HCT116 (cell line): ENCODE measurements at regions not wholly inside any gene's neighbourhood (a gene's known extent, or its start where the extent isn't known, plus 50 kb on each side); places are given as distances from the start of the nearest gene placed in this dataset.

Source experiments
- CBX3 ChIP-seq: IDR thresholded peaks from 2 replicates; pipeline ENCODE4 v1.6.1; 2012; ENCODE audit warnings: low read depth
- CEBPB ChIP-seq: IDR thresholded peaks from 2 replicates; pipeline ENCODE4 v1.6.1; 2012; ENCODE audit warnings: low read depth
- EGR1 ChIP-seq: IDR thresholded peaks from 2 replicates; pipeline ENCODE4 v1.6.1; 2012; ENCODE audit warnings: low read depth
- EZH2 ChIP-seq: fragments of 200-600 bp; sonication (generic); IDR thresholded peaks from 2 replicates; pipeline ENCODE4 v1.6.1; 2017; ENCODE audit warnings: antibody characterized with exemption, mixed run types
- EZH2phosphoT487 ChIP-seq: fragments of 200-600 bp; IDR thresholded peaks from 2 replicates; pipeline ENCODE4 v1.6.1; 2018; ENCODE audit warnings: antibody characterized with exemption, borderline replicate concordance
- POLR2A ChIP-seq: IDR thresholded peaks from 2 replicates; pipeline ENCODE4 v1.7.0; 2011; ENCODE audit warnings: borderline replicate concordance; ENCODE audit not compliant: insufficient read depth, insufficient read length; ENCODE audit errors: extremely low read depth
- POLR2AphosphoS5 ChIP-seq: IDR thresholded peaks from 2 replicates; pipeline ENCODE4 v1.6.1; 2011; ENCODE audit warnings: mild to moderate bottlenecking, low read depth, low read length, moderate library complexity
- RAD21 ChIP-seq: IDR thresholded peaks from 2 replicates; pipeline ENCODE4 v1.6.1; 2012; ENCODE audit warnings: low read depth, mild to moderate bottlenecking
- ZFX ChIP-seq: fragments of 450-650 bp; IDR thresholded peaks from 2 replicates; pipeline ENCODE4 v1.6.1; 2017
- TF ChIP-seq, protein P1 (sequence below): IDR thresholded peaks from 2 replicates; pipeline ENCODE4 v1.6.1; 2012
- TF ChIP-seq, protein P2 (sequence below), 3 experiments: fragments of 200-600 bp in 1 of 3; sonication (generic) in 1 of 3; IDR thresholded peaks in 2 of 3; conservative IDR thresholded peaks in 1 of 3; 2 replicates each; pipeline ENCODE4 v1.5.1; 2012 to 2017; ENCODE audit warnings: low read depth in 2 of 3, low read length in 2 of 3, antibody characterized with exemption in 1 of 3, borderline replicate concordance in 1 of 3, control low read depth in 1 of 3, mild to moderate bottlenecking in 1 of 3, mixed read lengths in 1 of 3, mixed run types in 1 of 3, moderate library complexity in 1 of 3; ENCODE audit not compliant: insufficient read depth in 1 of 3
- TF ChIP-seq, protein P3 (sequence below): IDR thresholded peaks from 2 replicates; pipeline ENCODE4 v1.6.1; 2011; ENCODE audit warnings: mild to moderate bottlenecking, low read length, moderate library complexity; ENCODE audit not compliant: insufficient replicate concordance; ENCODE audit errors: extremely low read depth
- TF ChIP-seq, protein P4 (sequence below): IDR thresholded peaks from 2 replicates; pipeline ENCODE4 v1.6.1; 2012; ENCODE audit warnings: low read depth

DNA sequence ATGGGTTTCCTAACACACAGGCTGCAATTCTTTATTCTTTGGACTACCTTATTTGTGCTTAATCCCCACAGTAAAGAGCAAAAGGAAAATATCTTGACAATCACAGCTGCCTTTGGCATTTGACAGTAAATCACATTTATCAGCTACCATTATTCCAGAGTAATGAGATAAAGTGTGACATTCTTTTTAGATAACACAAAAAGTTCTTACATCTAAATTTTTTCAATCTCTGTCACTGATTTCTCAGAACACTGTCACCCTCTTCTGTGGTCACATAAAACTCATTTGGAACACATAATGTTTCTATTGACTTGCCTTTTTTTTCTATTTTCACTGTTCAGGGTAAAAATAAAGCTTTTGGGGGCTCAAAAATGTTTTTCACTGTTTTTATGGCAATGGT, 484.6 kb downstream of the LTN1 start:
- TF ChIP-seq, protein P1, sequence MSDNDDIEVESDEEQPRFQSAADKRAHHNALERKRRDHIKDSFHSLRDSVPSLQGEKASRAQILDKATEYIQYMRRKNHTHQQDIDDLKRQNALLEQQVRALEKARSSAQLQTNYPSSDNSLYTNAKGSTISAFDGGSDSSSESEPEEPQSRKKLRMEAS = no peak
- TF ChIP-seq, protein P2, sequence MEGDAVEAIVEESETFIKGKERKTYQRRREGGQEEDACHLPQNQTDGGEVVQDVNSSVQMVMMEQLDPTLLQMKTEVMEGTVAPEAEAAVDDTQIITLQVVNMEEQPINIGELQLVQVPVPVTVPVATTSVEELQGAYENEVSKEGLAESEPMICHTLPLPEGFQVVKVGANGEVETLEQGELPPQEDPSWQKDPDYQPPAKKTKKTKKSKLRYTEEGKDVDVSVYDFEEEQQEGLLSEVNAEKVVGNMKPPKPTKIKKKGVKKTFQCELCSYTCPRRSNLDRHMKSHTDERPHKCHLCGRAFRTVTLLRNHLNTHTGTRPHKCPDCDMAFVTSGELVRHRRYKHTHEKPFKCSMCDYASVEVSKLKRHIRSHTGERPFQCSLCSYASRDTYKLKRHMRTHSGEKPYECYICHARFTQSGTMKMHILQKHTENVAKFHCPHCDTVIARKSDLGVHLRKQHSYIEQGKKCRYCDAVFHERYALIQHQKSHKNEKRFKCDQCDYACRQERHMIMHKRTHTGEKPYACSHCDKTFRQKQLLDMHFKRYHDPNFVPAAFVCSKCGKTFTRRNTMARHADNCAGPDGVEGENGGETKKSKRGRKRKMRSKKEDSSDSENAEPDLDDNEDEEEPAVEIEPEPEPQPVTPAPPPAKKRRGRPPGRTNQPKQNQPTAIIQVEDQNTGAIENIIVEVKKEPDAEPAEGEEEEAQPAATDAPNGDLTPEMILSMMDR (IDR thresholded peaks at IDR 0.05 in 2 of 3, conservative IDR thresholded peaks at IDR 0.05 in 1 of 3; ENCODE audit: borderline replicate concordance in 1 of 3, insufficient read depth in 1 of 3, low read depth in 2 of 3, low read length in 2 of 3) = no peak
- TF ChIP-seq EZH2 = no peak
- TF ChIP-seq EZH2phosphoT487 = no peak
- TF ChIP-seq, protein P3, sequence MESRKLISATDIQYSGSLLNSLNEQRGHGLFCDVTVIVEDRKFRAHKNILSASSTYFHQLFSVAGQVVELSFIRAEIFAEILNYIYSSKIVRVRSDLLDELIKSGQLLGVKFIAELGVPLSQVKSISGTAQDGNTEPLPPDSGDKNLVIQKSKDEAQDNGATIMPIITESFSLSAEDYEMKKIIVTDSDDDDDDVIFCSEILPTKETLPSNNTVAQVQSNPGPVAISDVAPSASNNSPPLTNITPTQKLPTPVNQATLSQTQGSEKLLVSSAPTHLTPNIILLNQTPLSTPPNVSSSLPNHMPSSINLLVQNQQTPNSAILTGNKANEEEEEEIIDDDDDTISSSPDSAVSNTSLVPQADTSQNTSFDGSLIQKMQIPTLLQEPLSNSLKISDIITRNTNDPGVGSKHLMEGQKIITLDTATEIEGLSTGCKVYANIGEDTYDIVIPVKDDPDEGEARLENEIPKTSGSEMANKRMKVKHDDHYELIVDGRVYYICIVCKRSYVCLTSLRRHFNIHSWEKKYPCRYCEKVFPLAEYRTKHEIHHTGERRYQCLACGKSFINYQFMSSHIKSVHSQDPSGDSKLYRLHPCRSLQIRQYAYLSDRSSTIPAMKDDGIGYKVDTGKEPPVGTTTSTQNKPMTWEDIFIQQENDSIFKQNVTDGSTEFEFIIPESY = no peak
- TF ChIP-seq POLR2A = no peak
- TF ChIP-seq POLR2AphosphoS5 = no peak
- no peak for TF ChIP-seq CBX3
- TF ChIP-seq ZFX = no peak
- no peak for TF ChIP-seq RAD21
- TF ChIP-seq, protein P4, sequence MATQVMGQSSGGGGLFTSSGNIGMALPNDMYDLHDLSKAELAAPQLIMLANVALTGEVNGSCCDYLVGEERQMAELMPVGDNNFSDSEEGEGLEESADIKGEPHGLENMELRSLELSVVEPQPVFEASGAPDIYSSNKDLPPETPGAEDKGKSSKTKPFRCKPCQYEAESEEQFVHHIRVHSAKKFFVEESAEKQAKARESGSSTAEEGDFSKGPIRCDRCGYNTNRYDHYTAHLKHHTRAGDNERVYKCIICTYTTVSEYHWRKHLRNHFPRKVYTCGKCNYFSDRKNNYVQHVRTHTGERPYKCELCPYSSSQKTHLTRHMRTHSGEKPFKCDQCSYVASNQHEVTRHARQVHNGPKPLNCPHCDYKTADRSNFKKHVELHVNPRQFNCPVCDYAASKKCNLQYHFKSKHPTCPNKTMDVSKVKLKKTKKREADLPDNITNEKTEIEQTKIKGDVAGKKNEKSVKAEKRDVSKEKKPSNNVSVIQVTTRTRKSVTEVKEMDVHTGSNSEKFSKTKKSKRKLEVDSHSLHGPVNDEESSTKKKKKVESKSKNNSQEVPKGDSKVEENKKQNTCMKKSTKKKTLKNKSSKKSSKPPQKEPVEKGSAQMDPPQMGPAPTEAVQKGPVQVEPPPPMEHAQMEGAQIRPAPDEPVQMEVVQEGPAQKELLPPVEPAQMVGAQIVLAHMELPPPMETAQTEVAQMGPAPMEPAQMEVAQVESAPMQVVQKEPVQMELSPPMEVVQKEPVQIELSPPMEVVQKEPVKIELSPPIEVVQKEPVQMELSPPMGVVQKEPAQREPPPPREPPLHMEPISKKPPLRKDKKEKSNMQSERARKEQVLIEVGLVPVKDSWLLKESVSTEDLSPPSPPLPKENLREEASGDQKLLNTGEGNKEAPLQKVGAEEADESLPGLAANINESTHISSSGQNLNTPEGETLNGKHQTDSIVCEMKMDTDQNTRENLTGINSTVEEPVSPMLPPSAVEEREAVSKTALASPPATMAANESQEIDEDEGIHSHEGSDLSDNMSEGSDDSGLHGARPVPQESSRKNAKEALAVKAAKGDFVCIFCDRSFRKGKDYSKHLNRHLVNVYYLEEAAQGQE = no peak
- TF ChIP-seq CEBPB = no peak
- no peak for TF ChIP-seq EGR1
